Glutamatergic neuron (in vitro differentiated cells): ENCODE measurements at regions not wholly inside any gene's neighbourhood (a gene's known extent, or its start where the extent isn't known, plus 50 kb on each side); places are given as distances from the start of the nearest gene placed in this dataset.

ENCODE experiments used
- DNase-seq: peaks from one replicate; pipeline ENCODE4 v3.0.0; 2022
- H3K27ac Mint-ChIP-seq: one replicate; pipeline ENCODE4 v1.8.0; 2020; ENCODE audit warnings: mild to moderate bottlenecking, mixed read lengths, inconsistent platforms; ENCODE audit not compliant: unreplicated experiment
- H3K27me3 Mint-ChIP-seq: one replicate; pipeline ENCODE4 v1.8.0; 2020; ENCODE audit warnings: mild to moderate bottlenecking, moderate library complexity, mixed read lengths, inconsistent platforms; ENCODE audit not compliant: unreplicated experiment
- H3K36me3 Mint-ChIP-seq: one replicate; pipeline ENCODE4 v1.8.0; 2020; ENCODE audit warnings: mild to moderate bottlenecking, mixed read lengths, inconsistent platforms; ENCODE audit not compliant: unreplicated experiment
- H3K4me1 Mint-ChIP-seq: one replicate; pipeline ENCODE4 v1.8.0; 2020; ENCODE audit warnings: mild to moderate bottlenecking, low read depth, mixed read lengths, inconsistent platforms; ENCODE audit not compliant: unreplicated experiment
- H3K4me3 Mint-ChIP-seq: one replicate; pipeline ENCODE4 v1.8.0; 2020; ENCODE audit warnings: mild to moderate bottlenecking, mixed read lengths, inconsistent platforms; ENCODE audit not compliant: unreplicated experiment
- H3K9me3 Mint-ChIP-seq: one replicate; pipeline ENCODE4 v1.8.0; 2020; ENCODE audit warnings: mild to moderate bottlenecking, moderate library complexity, mixed read lengths, inconsistent platforms; ENCODE audit not compliant: unreplicated experiment
- CTCF ChIP-seq: fragments of 200-600 bp; sonication (generic); IDR thresholded peaks from one replicate; pipeline ENCODE4 v1.5.0; 2021; ENCODE audit not compliant: partially characterized antibody, unreplicated experiment

GRCh38 chr9:118538959-118539358 is 830.3 kb downstream of the BRINP1 start:
- Mint-ChIP-seq H3K4me3 (no peak overlapping the region), H3K36me3 (no peaks in the 10 kb centered on the region), H3K9me3 (no peaks in the 10 kb centered on the region), H3K4me1 (no peaks in the 10 kb centered on the region), H3K27ac (no peak overlapping the region), H3K27me3 (no peaks in the 10 kb centered on the region)
- no peak for DNase-seq
- TF ChIP-seq CTCF: no peak

GRCh38 chr9:118553465-118553864 is 815.8 kb downstream of the BRINP1 start:
- DNase-seq: no peak
- H3K9me3 Mint-ChIP-seq: no peaks in the 10 kb centered on the region
- no peaks in the 10 kb centered on the region for H3K27me3 Mint-ChIP-seq
- H3K36me3 Mint-ChIP-seq: no peaks in the 10 kb centered on the region
- no peaks in the 10 kb centered on the region for H3K4me1 Mint-ChIP-seq
- no peak overlapping the region for H3K4me3 Mint-ChIP-seq
- TF ChIP-seq CTCF: no peak
- H3K27ac Mint-ChIP-seq: no peak overlapping the region

GRCh38 chr9:118554987-118555386 is 814.2 kb downstream of the BRINP1 start:
- H3K27me3 Mint-ChIP-seq: no peaks in the 10 kb centered on the region
- H3K4me3 Mint-ChIP-seq: no peak overlapping the region
- no peaks in the 10 kb centered on the region for H3K4me1 Mint-ChIP-seq
- H3K9me3 Mint-ChIP-seq: no peaks in the 10 kb centered on the region
- H3K36me3 Mint-ChIP-seq: no peaks in the 10 kb centered on the region
- TF ChIP-seq CTCF: no peak
- no peak overlapping the region for H3K27ac Mint-ChIP-seq
- DNase-seq: no peak

- Mint-ChIP-seq H3K9me3 (no peaks in the 10 kb centered on the region), H3K4me1 (no peaks in the 10 kb centered on the region), H3K36me3 (no peaks in the 10 kb centered on the region), H3K27ac (no peak overlapping the region), H3K4me3 (no peak overlapping the region), H3K27me3 (no peaks in the 10 kb centered on the region)
- no peak for TF ChIP-seq CTCF
- DNase-seq: no peak
Measured at GRCh38 chr9:118558026-118558425, 811.2 kb downstream of the BRINP1 start.

- Mint-ChIP-seq H3K27ac (no peak overlapping the region), H3K4me3 (no peak overlapping the region), H3K36me3 (no peaks in the 10 kb centered on the region), H3K4me1 (no peaks in the 10 kb centered on the region), H3K27me3 (no peaks in the 10 kb centered on the region), H3K9me3 (no peaks in the 10 kb centered on the region)
- no peak for TF ChIP-seq CTCF
- DNase-seq: no peak
Measured at GRCh38 chr9:118558891-118559290, 810.3 kb downstream of the BRINP1 start.
